ENCODE measurements at regions not wholly inside any gene's neighbourhood (a gene's known extent, or its start where the extent isn't known, plus 50 kb on each side); places are given as distances from the start of the nearest gene placed in this dataset.

GRCh38 chr17:22272363-22273146, 580.2 kb downstream of the KCNJ18 start:
- CTCF ChIA-PET: no interaction called here
- POLR2A ChIA-PET: no interaction called here
- intact Hi-C loops (cut with micrococcal nuclease; ENCODE audit: unreplicated experiment) (no loop called here), in situ Hi-C loops (cut with HindIII; ENCODE audit: low pct_unique_long_range_greater_than_20kb, low sequenced_read_pairs) (no loop called here)
- no peaks in the 10 kb centered on the region for H3K4me1 ChIP-seq (ENCODE audit: control insufficient read depth, insufficient read depth, low read length)
- H3K27me3 ChIP-seq (ENCODE audit: control insufficient read depth, insufficient read depth, low read length): no peaks in the 10 kb centered on the region
- DNase-seq (ENCODE audit: low read depth, low spot score) (no peak), ATAC-seq (no peak)
- no TSS peak for BruUV-seq (replicated peaks)
- H3K36me3 ChIP-seq (ENCODE audit: control insufficient read depth, insufficient read depth, low read length): no peaks in the 10 kb centered on the region
- no peak overlapping the region for H3K4me3 ChIP-seq (ENCODE audit: low read depth in 2 of 2, low read length in 2 of 2)
- no peaks in the 10 kb centered on the region for H3K9me3 ChIP-seq (ENCODE audit: control insufficient read depth, insufficient read depth, low read depth, low read length)
- H3K27ac ChIP-seq (ENCODE audit: low read length): no peak overlapping the region
- TF ChIP-seq SIN3A (IDR thresholded peaks at IDR 0.05; ENCODE audit: borderline replicate concordance, insufficient read depth, low read depth, low read length) (no peak), CTCF (IDR thresholded peaks at IDR 0.05) (no peak), TCF7L2 (IDR thresholded peaks at IDR 0.05; ENCODE audit: low read depth, low read length) (no peak), POLR2AphosphoS5 (IDR thresholded peaks at IDR 0.05; ENCODE audit: low read depth, low read length) (no peak)
- TF ChIP-seq, protein P1, sequence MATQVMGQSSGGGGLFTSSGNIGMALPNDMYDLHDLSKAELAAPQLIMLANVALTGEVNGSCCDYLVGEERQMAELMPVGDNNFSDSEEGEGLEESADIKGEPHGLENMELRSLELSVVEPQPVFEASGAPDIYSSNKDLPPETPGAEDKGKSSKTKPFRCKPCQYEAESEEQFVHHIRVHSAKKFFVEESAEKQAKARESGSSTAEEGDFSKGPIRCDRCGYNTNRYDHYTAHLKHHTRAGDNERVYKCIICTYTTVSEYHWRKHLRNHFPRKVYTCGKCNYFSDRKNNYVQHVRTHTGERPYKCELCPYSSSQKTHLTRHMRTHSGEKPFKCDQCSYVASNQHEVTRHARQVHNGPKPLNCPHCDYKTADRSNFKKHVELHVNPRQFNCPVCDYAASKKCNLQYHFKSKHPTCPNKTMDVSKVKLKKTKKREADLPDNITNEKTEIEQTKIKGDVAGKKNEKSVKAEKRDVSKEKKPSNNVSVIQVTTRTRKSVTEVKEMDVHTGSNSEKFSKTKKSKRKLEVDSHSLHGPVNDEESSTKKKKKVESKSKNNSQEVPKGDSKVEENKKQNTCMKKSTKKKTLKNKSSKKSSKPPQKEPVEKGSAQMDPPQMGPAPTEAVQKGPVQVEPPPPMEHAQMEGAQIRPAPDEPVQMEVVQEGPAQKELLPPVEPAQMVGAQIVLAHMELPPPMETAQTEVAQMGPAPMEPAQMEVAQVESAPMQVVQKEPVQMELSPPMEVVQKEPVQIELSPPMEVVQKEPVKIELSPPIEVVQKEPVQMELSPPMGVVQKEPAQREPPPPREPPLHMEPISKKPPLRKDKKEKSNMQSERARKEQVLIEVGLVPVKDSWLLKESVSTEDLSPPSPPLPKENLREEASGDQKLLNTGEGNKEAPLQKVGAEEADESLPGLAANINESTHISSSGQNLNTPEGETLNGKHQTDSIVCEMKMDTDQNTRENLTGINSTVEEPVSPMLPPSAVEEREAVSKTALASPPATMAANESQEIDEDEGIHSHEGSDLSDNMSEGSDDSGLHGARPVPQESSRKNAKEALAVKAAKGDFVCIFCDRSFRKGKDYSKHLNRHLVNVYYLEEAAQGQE (IDR thresholded peaks at IDR 0.05; ENCODE audit: insufficient read depth in 1 of 2, low read depth in 2 of 2, low read length in 1 of 2): no peak

DNA sequence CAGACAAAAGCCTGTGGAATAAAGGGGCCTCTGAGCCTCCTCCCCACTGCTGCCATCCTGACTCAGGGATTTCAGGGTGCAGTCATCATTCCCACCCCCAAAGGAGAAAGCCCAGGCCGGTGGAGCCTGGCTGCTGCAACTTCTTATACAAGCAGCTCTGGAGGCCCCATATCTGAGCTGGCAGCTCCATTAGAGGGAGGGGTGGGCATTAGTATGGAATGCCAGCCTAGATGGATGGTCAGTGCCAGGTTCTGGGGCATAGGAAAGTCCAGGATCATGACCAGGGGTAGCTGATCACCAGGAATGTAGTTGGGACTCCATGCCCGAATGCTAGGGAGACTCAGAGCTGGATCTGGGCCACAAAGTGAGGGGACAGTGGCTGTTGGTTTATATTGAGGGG, 581.0 kb downstream of the KCNJ18 start:
- H3K36me3 ChIP-seq (ENCODE audit: control insufficient read depth, insufficient read depth, low read length): no peaks in the 10 kb centered on the region
- no peak overlapping the region for H3K4me3 ChIP-seq (ENCODE audit: low read depth in 2 of 2, low read length in 2 of 2)
- no peak overlapping the region for H3K27ac ChIP-seq (ENCODE audit: low read length)
- ChIA-PET POLR2A (no interaction called here), CTCF (no interaction called here)
- in situ Hi-C loops (cut with HindIII; ENCODE audit: low pct_unique_long_range_greater_than_20kb, low sequenced_read_pairs) (no loop called here), intact Hi-C loops (cut with micrococcal nuclease; ENCODE audit: unreplicated experiment) (no loop called here)
- DNase-seq (ENCODE audit: low read depth, low spot score): no peak
- H3K4me1 ChIP-seq (ENCODE audit: control insufficient read depth, insufficient read depth, low read length): no peaks in the 10 kb centered on the region
- BruUV-seq (replicated peaks): no TSS peak
- TF ChIP-seq TCF7L2 (IDR thresholded peaks at IDR 0.05; ENCODE audit: low read depth, low read length) (no peak), POLR2AphosphoS5 (IDR thresholded peaks at IDR 0.05; ENCODE audit: low read depth, low read length) (no peak), SIN3A (IDR thresholded peaks at IDR 0.05; ENCODE audit: borderline replicate concordance, insufficient read depth, low read depth, low read length) (no peak), CTCF (IDR thresholded peaks at IDR 0.05) (no peak)
- TF ChIP-seq, protein P1 (IDR thresholded peaks at IDR 0.05; ENCODE audit: insufficient read depth in 1 of 2, low read depth in 2 of 2, low read length in 1 of 2): no peak
- H3K9me3 ChIP-seq (ENCODE audit: control insufficient read depth, insufficient read depth, low read depth, low read length): no peaks in the 10 kb centered on the region
- no peak for ATAC-seq
- no peaks in the 10 kb centered on the region for H3K27me3 ChIP-seq (ENCODE audit: control insufficient read depth, insufficient read depth, low read length)

All from Panc1 (cell line).